NCI-H1436 treated with DMSO at 0.1 percent for 48 hours (cell line): ENCODE measurements at regions not wholly inside any gene's neighbourhood (a gene's known extent, or its start where the extent isn't known, plus 50 kb on each side); places are given as distances from the start of the nearest gene placed in this dataset.

ENCODE experiments used
- DNase-seq: peaks from one replicate; lab custom pipeline; 2025; lab: John Stamatoyannopoulos, UW

- no peak for DNase-seq
Measured at GRCh38 chr2:9082158-9082557, 78.7 kb upstream of the MBOAT2 start.

GRCh38 chr2:9081750-9082149 lies 78.3 kb upstream of the MBOAT2 start:
- DNase-seq = no peak

- DNase-seq = no peak
Measured at GRCh38 chr2:9078405-9078804, 74.9 kb upstream of the MBOAT2 start.

- no peak for DNase-seq
Measured at GRCh38 chr2:9077691-9078090, 74.2 kb upstream of the MBOAT2 start.

DNA sequence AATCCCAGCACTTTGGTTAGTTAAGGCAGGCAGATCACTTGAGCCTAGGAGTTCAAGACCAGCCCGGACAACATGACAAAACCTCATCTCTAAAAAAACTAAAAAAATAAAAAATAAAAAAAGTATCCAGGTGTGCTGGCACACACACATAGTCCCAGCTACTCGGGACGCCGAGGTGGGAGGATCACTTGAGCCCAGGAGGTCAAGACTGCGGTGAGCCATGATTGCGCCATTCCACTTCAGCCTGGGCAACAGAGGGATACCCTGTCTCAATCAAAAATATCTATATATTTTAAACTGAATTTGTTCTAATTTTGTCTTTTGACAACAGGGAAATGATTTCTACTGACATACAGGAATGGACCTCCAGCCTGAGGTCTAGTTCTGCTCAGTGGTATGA lies 73.3 kb upstream of the MBOAT2 start:
- no peak for DNase-seq

- DNase-seq = no peak
Measured at GRCh38 chr2:9076210-9076609, 72.7 kb upstream of the MBOAT2 start.

- DNase-seq = no peak
Measured at GRCh38 chr2:9074930-9075329, 71.4 kb upstream of the MBOAT2 start.

GRCh38 chr2:9071584-9072124 lies 68.2 kb upstream of the MBOAT2 start:
- DNase-seq = no peak

DNA sequence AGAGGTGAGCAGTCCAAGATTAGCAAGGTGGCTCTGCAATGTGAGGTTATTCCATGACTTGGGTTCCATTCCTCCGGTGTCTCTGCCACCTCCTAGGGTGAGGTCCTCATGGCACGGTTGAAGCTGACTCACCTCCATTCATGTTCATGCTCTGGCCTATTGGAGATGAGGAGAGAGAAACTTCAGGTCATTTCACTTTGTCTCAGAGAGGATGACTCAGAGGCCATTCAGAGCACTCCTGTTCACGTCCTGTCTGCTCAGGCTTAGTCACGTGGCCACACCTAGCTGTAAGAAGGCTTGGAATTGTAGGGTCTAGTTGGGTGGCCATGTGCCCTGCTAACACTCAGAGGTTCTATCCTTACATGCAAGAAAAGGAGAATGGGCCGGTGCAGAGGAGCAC lies 67.5 kb upstream of the MBOAT2 start:
- DNase-seq = no peak

GRCh38 chr2:9069543-9069942 lies 66.1 kb upstream of the MBOAT2 start:
- DNase-seq = no peak

DNA sequence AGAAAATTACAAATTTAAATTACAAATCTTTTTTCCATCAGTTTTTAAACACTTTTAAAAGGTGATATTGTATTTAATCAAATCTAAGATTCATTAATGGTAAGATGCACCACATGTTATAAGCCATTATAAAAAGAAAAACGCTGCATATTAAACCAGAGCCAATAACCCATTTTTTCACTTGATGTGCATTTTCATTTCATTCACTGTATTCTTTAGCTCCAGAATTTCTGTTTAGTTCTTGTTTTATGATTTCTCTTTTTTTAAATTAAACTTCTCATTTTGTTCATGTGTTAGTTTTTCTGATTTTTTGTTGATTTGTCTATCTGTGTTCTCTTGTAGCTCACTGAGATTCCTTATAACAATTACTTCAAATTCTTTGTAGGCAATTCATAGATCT lies 62.4 kb upstream of the MBOAT2 start:
- DNase-seq = no peak

DNA sequence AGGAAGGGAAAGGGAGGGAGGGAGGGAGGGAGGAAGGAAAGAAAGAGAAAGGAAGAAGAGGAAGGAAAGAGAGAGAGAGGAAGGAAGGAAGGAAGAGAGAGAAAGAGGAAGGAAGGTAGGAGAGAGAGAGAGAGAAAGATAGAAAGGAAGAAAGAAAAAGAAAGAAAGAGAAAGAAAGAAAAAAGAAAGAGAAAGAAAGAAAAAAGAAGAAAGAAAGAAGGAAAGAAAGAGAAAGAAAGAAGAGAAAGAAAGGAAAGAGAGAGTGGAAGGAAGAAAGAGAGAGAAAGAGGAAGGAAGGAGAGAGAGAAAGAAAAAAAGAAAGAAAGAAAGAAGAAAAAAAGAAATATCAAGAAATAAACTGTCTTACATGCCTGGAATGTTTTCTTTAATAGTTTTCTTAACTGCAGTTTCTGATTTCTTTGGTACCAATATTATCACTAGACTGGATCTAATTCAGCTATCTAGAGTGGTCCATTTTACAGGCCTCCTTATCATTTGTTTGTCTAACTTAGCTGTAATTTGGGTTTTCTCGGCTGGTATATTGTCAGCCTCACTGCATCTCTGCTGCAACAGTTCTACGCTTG lies 59.6 kb upstream of the MBOAT2 start:
- no peak for DNase-seq

GRCh38 chr2:9060819-9061218 lies 57.3 kb upstream of the MBOAT2 start:
- DNase-seq = no peak

- DNase-seq = no peak
Measured at GRCh38 chr2:9057939-9058761, 54.7 kb upstream of the MBOAT2 start.

GRCh38 chr2:9055471-9055870 lies 52.0 kb upstream of the MBOAT2 start:
- DNase-seq = no peak

- no peak for DNase-seq
Measured at GRCh38 chr2:9053534-9053931, 50.0 kb upstream of the MBOAT2 start.
